DMS 273 (cell line): ENCODE measurements at regions not wholly inside any gene's neighbourhood (a gene's known extent, or its start where the extent isn't known, plus 50 kb on each side); places are given as distances from the start of the nearest gene placed in this dataset.
"Not testable (repeated sequence)": the region's sequence is repeated elsewhere in the genome, so short reads cannot be mapped to it uniquely, and the experiment has no call there.

Source experiments
- DNase-seq: peaks from one replicate; lab custom pipeline; 2025; ENCODE audit not compliant: unreplicated experiment; lab: John Stamatoyannopoulos, UW

- DNase-seq, result peak; percentile 83
These were observed 317.5 kb upstream of the RASGEF1B start for GRCh38 chr4:81789158-81789557.

GRCh38 chr4:81786766-81787165 is 315.1 kb upstream of the RASGEF1B start:
- peak; percentile 69 for DNase-seq

- peak; percentile 60 for DNase-seq
These were observed 314.5 kb upstream of the RASGEF1B start for GRCh38 chr4:81786063-81786763.

- no peak for DNase-seq
These were observed 313.6 kb upstream of the RASGEF1B start for GRCh38 chr4:81785338-81785737.

GRCh38 chr4:81783558-81783957 is 311.9 kb upstream of the RASGEF1B start:
- DNase-seq, result no peak

- no peak for DNase-seq
These were observed 310.1 kb upstream of the RASGEF1B start for GRCh38 chr4:81781799-81782198.

- not testable (repeated sequence) for DNase-seq
These were observed 306.0 kb upstream of the RASGEF1B start for GRCh38 chr4:81777718-81778117.

GRCh38 chr4:81776794-81777193 is 305.1 kb upstream of the RASGEF1B start:
- DNase-seq, result no peak

- DNase-seq, result no peak
These were observed 301.9 kb upstream of the RASGEF1B start for GRCh38 chr4:81773557-81773956.

GRCh38 chr4:81771721-81772120 is 300.0 kb upstream of the RASGEF1B start:
- no peak for DNase-seq

GRCh38 chr4:81769244-81769643 is 297.5 kb upstream of the RASGEF1B start:
- no peak for DNase-seq

GRCh38 chr4:81758574-81759264 is 287.0 kb upstream of the RASGEF1B start:
- no peak for DNase-seq

- peak; percentile 41 for DNase-seq
These were observed 286.0 kb upstream of the RASGEF1B start for GRCh38 chr4:81757691-81758090.

GRCh38 chr4:81756973-81757372 is 285.3 kb upstream of the RASGEF1B start:
- DNase-seq, result no peak

GRCh38 chr4:81756042-81756441 is 284.3 kb upstream of the RASGEF1B start:
- no peak for DNase-seq

- DNase-seq, result no peak
These were observed 282.5 kb upstream of the RASGEF1B start for GRCh38 chr4:81754169-81754568.

GRCh38 chr4:81751531-81752289 is 280.0 kb upstream of the RASGEF1B start:
- DNase-seq, result no peak

- DNase-seq, result no peak
These were observed 275.7 kb upstream of the RASGEF1B start for GRCh38 chr4:81747242-81747930.

GRCh38 chr4:81746773-81747172 is 275.1 kb upstream of the RASGEF1B start:
- DNase-seq, result peak; percentile 9

GRCh38 chr4:81746071-81746470 is 274.4 kb upstream of the RASGEF1B start:
- peak; percentile 38 for DNase-seq

- DNase-seq, result peak; percentile 34
These were observed 273.3 kb upstream of the RASGEF1B start for GRCh38 chr4:81745050-81745449.
